SU-DHL-6 (cell line): ENCODE measurements at regions not wholly inside any gene's neighbourhood (a gene's known extent, or its start where the extent isn't known, plus 50 kb on each side); places are given as distances from the start of the nearest gene placed in this dataset.

Experiments used
- H2AFZ ChIP-seq: fragments of 200-600 bp; sonication (generic); 2 replicates; pipeline ENCODE4 v1.6.1; 2014; ENCODE audit warnings: low read depth, mild to moderate bottlenecking, moderate library complexity, mixed read lengths, antibody characterized with exemption, low read length; ENCODE audit not compliant: severe bottlenecking
- H3F3A ChIP-seq: fragments of 200-600 bp; shearing (Covaris generic); 2 replicates; pipeline ENCODE4 v1.6.0; 2016; ENCODE audit warnings: antibody characterized with exemption, mild to moderate bottlenecking; ENCODE audit not compliant: insufficient read depth
- H3K27ac ChIP-seq: fragments of 200-600 bp; sonication (generic); 2 replicates; pipeline ENCODE4 v1.5.1; 2016; ENCODE audit warnings: low read depth, mild to moderate bottlenecking, low read length, moderate library complexity, mixed read lengths
- H3K27me3 ChIP-seq: fragments of 200-600 bp; sonication (generic), shearing (Covaris generic); 2 replicates; pipeline ENCODE4 v1.6.0; 2014; ENCODE audit warnings: mild to moderate bottlenecking, low read length
- H3K36me3 ChIP-seq: fragments of 200-600 bp; sonication (generic); 2 replicates; pipeline ENCODE4 v1.6.1; 2014; ENCODE audit warnings: mild to moderate bottlenecking, low read length, mixed read lengths
- H3K4me2 ChIP-seq: fragments of 300-600, 200-600 bp; shearing (Covaris generic), sonication (generic); 2 replicates; pipeline ENCODE4 v1.6.0; 2014; ENCODE audit warnings: low read length, low read depth, mild to moderate bottlenecking; ENCODE audit not compliant: poor library complexity, severe bottlenecking
- H3K4me3 ChIP-seq: fragments of 200-600 bp; sonication (generic); 2 replicates; pipeline ENCODE4 v1.5.1; 2014; ENCODE audit warnings: antibody characterized with exemption, low read length, mild to moderate bottlenecking, mixed read lengths; ENCODE audit not compliant: insufficient read depth, poor library complexity, severe bottlenecking
- H3K79me2 ChIP-seq: fragments of 200-600 bp; sonication (generic); 2 replicates; pipeline ENCODE4 v1.6.1; 2014; ENCODE audit warnings: mild to moderate bottlenecking, low read length, moderate library complexity; ENCODE audit not compliant: insufficient read depth
- H3K9ac ChIP-seq: fragments of 200-600 bp; sonication (generic); 2 replicates; pipeline ENCODE4 v1.7.0; 2014; ENCODE audit warnings: mild to moderate bottlenecking, low read length
- H3K9me2 ChIP-seq: fragments of 200-600 bp; sonication (generic); replicated peaks from 2 replicates; pipeline ENCODE4 v1.6.1; 2014; ENCODE audit warnings: low read length; ENCODE audit not compliant: insufficient read depth
- H3K9me3 ChIP-seq: fragments of 200-600 bp; sonication (generic); 2 replicates; pipeline ENCODE4 v1.6.1; 2014; ENCODE audit warnings: low read length, mixed read lengths; ENCODE audit not compliant: insufficient read depth
- H4K20me1 ChIP-seq: fragments of 200-600 bp; sonication (generic); 2 replicates; pipeline ENCODE4 v1.6.1; 2014; ENCODE audit warnings: low read depth, mild to moderate bottlenecking, antibody characterized with exemption, low read length, moderate library complexity, mixed read lengths
- EZH2phosphoT487 ChIP-seq: fragments of 200-600 bp; sonication (generic), shearing (Covaris generic); conservative IDR thresholded peaks from 2 replicates; pipeline ENCODE4 v1.6.1; 2018; ENCODE audit warnings: mild to moderate bottlenecking, antibody characterized with exemption, low read length, moderate library complexity, mixed read lengths
- TF ChIP-seq, protein P1 (sequence below): fragments of 200-600 bp; sonication (generic); IDR thresholded peaks from one replicate; pipeline ENCODE4 v1.5.1; 2017; ENCODE audit warnings: antibody characterized with exemption, mild to moderate bottlenecking, low read length, moderate library complexity; ENCODE audit not compliant: insufficient read depth, poor library complexity, severe bottlenecking

DNA sequence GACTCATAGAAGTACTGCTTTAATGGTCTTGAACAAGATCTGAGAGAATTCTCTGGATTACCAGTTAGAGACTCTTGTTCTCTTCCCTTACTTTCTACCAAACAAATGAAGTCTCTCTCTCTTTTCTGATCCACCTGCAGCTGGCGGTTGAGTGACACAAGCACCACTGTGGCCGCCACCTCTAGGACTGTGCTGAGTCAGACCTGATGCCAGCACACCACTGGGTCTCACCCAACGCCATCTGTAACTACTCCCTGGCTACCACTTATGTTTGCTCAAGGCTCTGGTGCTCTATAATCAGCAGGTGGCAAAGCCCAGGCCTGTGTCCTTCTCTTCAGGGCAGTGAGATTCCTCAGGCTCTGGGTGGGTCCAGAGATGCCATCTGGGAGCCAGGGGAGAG, 1173.5 kb downstream of the RPA4 start:
- no peak overlapping the region for H3K4me2 ChIP-seq
- no peaks in the 10 kb centered on the region for H3K9me3 ChIP-seq
- no peaks in the 10 kb centered on the region for H3K79me2 ChIP-seq
- no peak overlapping the region for H2AFZ ChIP-seq
- no peak overlapping the region for H3K27ac ChIP-seq
- no peaks in the 10 kb centered on the region for H3K9me2 ChIP-seq
- H3K9ac ChIP-seq = no peak overlapping the region
- no peak overlapping the region for H3K4me3 ChIP-seq
- no peaks in the 10 kb centered on the region for H3K36me3 ChIP-seq
- H4K20me1 ChIP-seq = no peaks in the 10 kb centered on the region
- H3F3A ChIP-seq = no peaks in the 10 kb centered on the region
- no peak for TF ChIP-seq EZH2phosphoT487
- TF ChIP-seq, protein P1, sequence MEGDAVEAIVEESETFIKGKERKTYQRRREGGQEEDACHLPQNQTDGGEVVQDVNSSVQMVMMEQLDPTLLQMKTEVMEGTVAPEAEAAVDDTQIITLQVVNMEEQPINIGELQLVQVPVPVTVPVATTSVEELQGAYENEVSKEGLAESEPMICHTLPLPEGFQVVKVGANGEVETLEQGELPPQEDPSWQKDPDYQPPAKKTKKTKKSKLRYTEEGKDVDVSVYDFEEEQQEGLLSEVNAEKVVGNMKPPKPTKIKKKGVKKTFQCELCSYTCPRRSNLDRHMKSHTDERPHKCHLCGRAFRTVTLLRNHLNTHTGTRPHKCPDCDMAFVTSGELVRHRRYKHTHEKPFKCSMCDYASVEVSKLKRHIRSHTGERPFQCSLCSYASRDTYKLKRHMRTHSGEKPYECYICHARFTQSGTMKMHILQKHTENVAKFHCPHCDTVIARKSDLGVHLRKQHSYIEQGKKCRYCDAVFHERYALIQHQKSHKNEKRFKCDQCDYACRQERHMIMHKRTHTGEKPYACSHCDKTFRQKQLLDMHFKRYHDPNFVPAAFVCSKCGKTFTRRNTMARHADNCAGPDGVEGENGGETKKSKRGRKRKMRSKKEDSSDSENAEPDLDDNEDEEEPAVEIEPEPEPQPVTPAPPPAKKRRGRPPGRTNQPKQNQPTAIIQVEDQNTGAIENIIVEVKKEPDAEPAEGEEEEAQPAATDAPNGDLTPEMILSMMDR = no peak
- no peaks in the 10 kb centered on the region for H3K27me3 ChIP-seq

DNA sequence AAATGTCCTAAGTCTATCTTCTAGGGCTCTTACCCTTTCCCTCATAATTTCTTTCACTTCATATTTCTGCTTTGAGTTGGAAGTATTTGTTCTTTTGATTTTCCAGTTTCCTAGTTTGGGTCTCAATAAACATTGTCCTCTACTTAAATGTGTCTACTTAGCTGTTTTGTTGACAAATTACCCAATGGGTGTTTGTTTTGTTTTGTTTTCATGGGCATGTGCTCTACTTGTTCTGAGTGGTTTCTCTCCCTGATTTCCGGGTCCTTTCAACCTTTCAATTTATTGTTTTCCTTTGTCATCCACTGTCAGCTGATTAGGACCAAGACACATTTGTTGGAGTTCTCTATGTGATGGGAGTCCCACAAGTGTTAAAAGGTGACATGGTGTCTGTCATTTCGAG, 1181.4 kb downstream of the RPA4 start:
- Histone ChIP-seq H3K4me3 (no peak overlapping the region), H3K27ac (no peak overlapping the region), H2AFZ (no peak overlapping the region), H3K9me3 (no peaks in the 10 kb centered on the region), H3F3A (no peaks in the 10 kb centered on the region), H3K27me3 (no peaks in the 10 kb centered on the region), H3K9ac (no peak overlapping the region), H3K9me2 (no peaks in the 10 kb centered on the region), H3K4me2 (no peak overlapping the region), H3K36me3 (no peaks in the 10 kb centered on the region), H3K79me2 (no peaks in the 10 kb centered on the region), H4K20me1 (no peaks in the 10 kb centered on the region)
- TF ChIP-seq, protein P1 = no peak
- no peak for TF ChIP-seq EZH2phosphoT487

DNA sequence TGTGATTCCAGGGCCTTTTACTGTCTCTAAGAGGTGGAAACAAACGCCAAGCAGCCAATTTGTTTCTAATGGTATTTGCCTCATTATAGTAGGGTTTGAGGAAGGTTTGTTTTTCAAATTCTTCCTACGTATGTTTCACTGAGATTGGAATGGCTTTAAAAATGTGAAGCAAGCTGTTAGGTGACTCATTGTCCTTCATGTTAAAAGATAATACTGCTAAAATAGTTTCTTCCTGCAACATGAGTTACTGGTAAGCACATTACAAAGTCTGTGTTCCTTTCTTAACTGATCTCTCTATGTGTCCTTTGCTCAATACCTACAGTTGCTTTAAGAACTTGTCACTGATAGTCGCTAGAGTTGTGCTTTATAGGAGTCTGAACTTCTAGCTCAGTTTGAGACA, 1183.9 kb downstream of the RPA4 start:
- Histone ChIP-seq H3K9me3 (no peaks in the 10 kb centered on the region), H3K36me3 (no peaks in the 10 kb centered on the region), H3K9ac (no peak overlapping the region), H3K79me2 (no peaks in the 10 kb centered on the region), H4K20me1 (no peaks in the 10 kb centered on the region), H3K4me2 (no peak overlapping the region), H3K27ac (no peak overlapping the region), H3K9me2 (no peaks in the 10 kb centered on the region), H3K27me3 (no peaks in the 10 kb centered on the region), H2AFZ (no peak overlapping the region), H3K4me3 (no peak overlapping the region), H3F3A (no peaks in the 10 kb centered on the region)
- TF ChIP-seq EZH2phosphoT487 = no peak
- TF ChIP-seq, protein P1 = no peak
